ENCODE measurements at regions not wholly inside any gene's neighbourhood (a gene's known extent, or its start where the extent isn't known, plus 50 kb on each side); places are given as distances from the start of the nearest gene placed in this dataset.
"Not testable (repeated sequence)": the region's sequence is repeated elsewhere in the genome, so short reads cannot be mapped to it uniquely, and the experiment has no call there.

- no peak for ATAC-seq
- intact Hi-C loops (cut with DNase I) = no loop called here
- no peak for DNase-seq (ENCODE audit: low spot score)
Measured at GRCh38 chr2:16112972-16113560, 172.7 kb downstream of the MYCN start.

- intact Hi-C loops (cut with DNase I) = no loop called here
- ATAC-seq (no peak), DNase-seq (ENCODE audit: low spot score) (no peak)
Measured at GRCh38 chr2:16112251-16112971, 172.1 kb downstream of the MYCN start.

- no peak for ATAC-seq
- intact Hi-C loops (cut with DNase I) = no loop called here
- DNase-seq (ENCODE audit: low spot score) = no peak
Measured at GRCh38 chr2:16111838-16112210, 171.5 kb downstream of the MYCN start.

- intact Hi-C loops (cut with DNase I) = no loop called here
- DNase-seq (ENCODE audit: low spot score) (no peak), ATAC-seq (no peak)
Measured at GRCh38 chr2:16109821-16110310, 169.5 kb downstream of the MYCN start.

- intact Hi-C loops (cut with DNase I) = no loop called here
Measured at GRCh38 chr2:16109368-16109820, 169.0 kb downstream of the MYCN start.

GRCh38 chr2:16107246-16107645 lies 166.9 kb downstream of the MYCN start:
- no peak for ATAC-seq
- intact Hi-C loops (cut with DNase I) = no loop called here
- DNase-seq (ENCODE audit: low spot score) = no peak

More at GRCh38 chr2:16109368-16109820, 169.0 kb downstream of the MYCN start:
- no peak for DNase-seq (ENCODE audit: low spot score)
- no peak for ATAC-seq

- DNase-seq (ENCODE audit: low spot score) (no peak), ATAC-seq (no peak)
- intact Hi-C loops (cut with DNase I) = no loop called here
Measured at GRCh38 chr2:16106619-16107018, 166.3 kb downstream of the MYCN start.

GRCh38 chr2:16105669-16106281 lies 165.4 kb downstream of the MYCN start:
- DNase-seq (ENCODE audit: low spot score) (no peak), ATAC-seq (peak; percentile 13)
- intact Hi-C loops (cut with DNase I) = no loop called here

GRCh38 chr2:16104949-16105668 lies 164.8 kb downstream of the MYCN start:
- intact Hi-C loops (cut with DNase I) = no loop called here
- no peak for DNase-seq (ENCODE audit: low spot score)
- ATAC-seq = no peak

GRCh38 chr2:16104315-16104948 lies 164.1 kb downstream of the MYCN start:
- intact Hi-C loops (cut with DNase I) = no loop called here
- ATAC-seq (no peak), DNase-seq (ENCODE audit: low spot score) (no peak)

GRCh38 chr2:16103614-16104314 lies 163.4 kb downstream of the MYCN start:
- intact Hi-C loops (cut with DNase I) = no loop called here
- no peak for DNase-seq (ENCODE audit: low spot score)
- ATAC-seq = no peak

GRCh38 chr2:16102976-16103380 lies 162.6 kb downstream of the MYCN start:
- no peak for DNase-seq (ENCODE audit: low spot score)
- no peak for ATAC-seq
- intact Hi-C loops (cut with DNase I) = no loop called here

GRCh38 chr2:16102358-16102975 lies 162.1 kb downstream of the MYCN start:
- no peak for ATAC-seq
- intact Hi-C loops (cut with DNase I) = no loop called here

GRCh38 chr2:16101196-16101595 lies 160.8 kb downstream of the MYCN start:
- intact Hi-C loops (cut with DNase I) = no loop called here
- DNase-seq (ENCODE audit: low spot score) (no peak), ATAC-seq (no peak)

More at GRCh38 chr2:16102358-16102975, 162.1 kb downstream of the MYCN start:
- no peak for DNase-seq (ENCODE audit: low spot score)

GRCh38 chr2:16100006-16100405 lies 159.7 kb downstream of the MYCN start:
- ATAC-seq = no peak
- no peak for DNase-seq (ENCODE audit: low spot score)
- intact Hi-C loops (cut with DNase I) = no loop called here

- ATAC-seq = no peak
- intact Hi-C loops (cut with DNase I) = no loop called here
Measured at GRCh38 chr2:16099326-16099725, 159.0 kb downstream of the MYCN start.

GRCh38 chr2:16096962-16097361 lies 156.6 kb downstream of the MYCN start:
- ATAC-seq (no peak), DNase-seq (ENCODE audit: low spot score) (no peak)
- intact Hi-C loops (cut with DNase I) = no loop called here

More at GRCh38 chr2:16099326-16099725, 159.0 kb downstream of the MYCN start:
- no peak for DNase-seq (ENCODE audit: low spot score)

- intact Hi-C loops (cut with DNase I); ATAC-seq: not testable (repeated sequence)
Measured at GRCh38 chr2:16095483-16095882, 155.1 kb downstream of the MYCN start.

More at GRCh38 chr2:16095483-16095882, 155.1 kb downstream of the MYCN start:
- DNase-seq (ENCODE audit: low spot score) = not testable (repeated sequence)
